D721Med (cell line): ENCODE measurements at regions not wholly inside any gene's neighbourhood (a gene's known extent, or its start where the extent isn't known, plus 50 kb on each side); places are given as distances from the start of the nearest gene placed in this dataset.

Source experiments
- DNase-seq: peaks from one replicate; pipeline ENCODE4 v3.0.0; 2011; ENCODE audit warnings: low spot score; ENCODE audit not compliant: insufficient read length
- FAIRE-seq: peaks from 2 replicates; lab custom pipeline; 2011; peaks lifted over from hg19 to GRCh38; lab: Jason Lieb, UNC
- CTCF ChIP-seq: IDR thresholded peaks from 2 replicates; pipeline ENCODE4 v1.5.1; 2012; ENCODE audit warnings: mild to moderate bottlenecking, control low read depth; ENCODE audit not compliant: insufficient read depth; ENCODE audit errors: missing control alignments

- DNase-seq (no peak), FAIRE-seq (no peak)
- no peak for TF ChIP-seq CTCF
Observed at GRCh38 chr11:116413301-116414242, 359.2 kb downstream of the BUD13 start.

DNA sequence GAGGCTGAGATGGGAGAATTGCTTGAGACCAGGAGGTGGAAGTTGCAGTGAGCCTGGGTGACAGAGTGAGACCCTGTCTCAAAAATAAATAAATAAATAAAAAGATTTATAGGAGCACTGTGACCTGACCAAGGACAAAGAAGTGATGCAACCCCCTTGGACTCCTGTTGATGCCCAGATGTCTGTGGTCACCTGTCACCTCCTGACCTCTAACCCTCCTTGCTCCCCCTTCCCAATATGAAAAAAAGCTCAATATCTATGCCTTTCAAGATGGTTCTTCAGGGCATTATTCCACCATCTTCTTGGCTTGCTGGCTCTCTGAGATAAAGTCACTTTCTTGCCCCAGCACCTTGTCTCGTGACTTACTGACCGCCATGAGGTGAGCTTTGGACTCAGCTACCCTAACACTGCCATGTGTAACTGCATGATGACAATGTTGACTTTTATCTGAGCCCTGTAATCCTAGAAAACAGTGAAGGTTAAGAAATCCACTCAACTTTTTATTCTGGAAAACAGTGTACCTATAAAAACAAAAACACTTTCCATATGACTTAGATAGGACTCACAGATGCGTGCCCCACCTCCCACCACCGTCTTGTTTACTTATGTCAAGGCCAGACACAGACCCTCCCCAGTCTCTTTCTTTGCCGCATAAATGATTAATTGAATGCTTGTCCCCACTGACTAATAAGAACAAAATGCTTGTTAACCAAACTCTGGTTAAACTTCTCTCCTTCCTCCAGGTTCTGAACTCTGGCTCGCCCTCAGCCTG, 360.5 kb downstream of the BUD13 start:
- DNase-seq (no peak), FAIRE-seq (no peak)
- TF ChIP-seq CTCF: no peak

- no peak for DNase-seq
- TF ChIP-seq CTCF: no peak
- FAIRE-seq: no peak
Observed at GRCh38 chr11:116409238-116409637, 363.5 kb downstream of the BUD13 start.

DNA sequence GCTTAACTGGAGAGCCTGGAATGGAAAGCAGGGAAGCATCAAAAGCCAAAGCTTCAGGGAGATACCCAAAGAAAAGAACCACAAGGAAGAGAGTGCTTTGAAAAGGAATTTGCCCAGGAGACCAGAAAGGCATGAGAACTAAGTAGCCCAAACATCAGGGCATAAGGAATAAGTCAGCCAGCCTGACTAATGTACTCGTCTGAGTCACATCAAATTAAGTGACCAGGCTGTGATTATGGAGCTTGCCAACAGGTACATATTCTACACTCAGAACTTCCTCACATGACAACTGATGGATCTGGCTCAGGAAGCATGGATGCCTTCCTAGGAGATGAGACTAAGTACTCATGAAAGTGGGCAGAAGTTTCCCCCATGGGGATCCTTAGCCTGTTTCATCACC, 366.7 kb downstream of the BUD13 start:
- DNase-seq: no peak
- no peak for TF ChIP-seq CTCF
- no peak for FAIRE-seq

GRCh38 chr11:116404462-116404798, 368.4 kb downstream of the BUD13 start:
- peak; percentile 99 for FAIRE-seq
- DNase-seq: peak; percentile 52
- TF ChIP-seq CTCF: no peak

- DNase-seq: peak; percentile 30
- FAIRE-seq: peak; percentile 16
- TF ChIP-seq CTCF: no peak
Observed at GRCh38 chr11:116403794-116404461, 368.9 kb downstream of the BUD13 start.
